Head of caudate nucleus (tissue), 42 donors: ENCODE measurements at regions not wholly inside any gene's neighbourhood (a gene's known extent, or its start where the extent isn't known, plus 50 kb on each side); places are given as distances from the start of the nearest gene placed in this dataset.
A peak's percentile ranks its signal among the peaks of the same experiment; 100 is the strongest.
"Not testable (repeated sequence)": the region's sequence is repeated elsewhere in the genome, so short reads cannot be mapped to it uniquely, and the experiment has no call there.

ENCODE experiments used
- DNase-seq, 42 donors: peaks; one replicate each; pipeline versions ENCODE4 v3.0.0 to v3.0.0-alpha.2; 2020 to 2021; ENCODE audit warnings: mixed read lengths in 7 of 42
- intact Hi-C: fragments of 100-400 bp; cut with DNase I; formaldehyde crosslinking; loops from one replicate; pipeline ENCODE4 v1.15.0; 2022

DNA sequence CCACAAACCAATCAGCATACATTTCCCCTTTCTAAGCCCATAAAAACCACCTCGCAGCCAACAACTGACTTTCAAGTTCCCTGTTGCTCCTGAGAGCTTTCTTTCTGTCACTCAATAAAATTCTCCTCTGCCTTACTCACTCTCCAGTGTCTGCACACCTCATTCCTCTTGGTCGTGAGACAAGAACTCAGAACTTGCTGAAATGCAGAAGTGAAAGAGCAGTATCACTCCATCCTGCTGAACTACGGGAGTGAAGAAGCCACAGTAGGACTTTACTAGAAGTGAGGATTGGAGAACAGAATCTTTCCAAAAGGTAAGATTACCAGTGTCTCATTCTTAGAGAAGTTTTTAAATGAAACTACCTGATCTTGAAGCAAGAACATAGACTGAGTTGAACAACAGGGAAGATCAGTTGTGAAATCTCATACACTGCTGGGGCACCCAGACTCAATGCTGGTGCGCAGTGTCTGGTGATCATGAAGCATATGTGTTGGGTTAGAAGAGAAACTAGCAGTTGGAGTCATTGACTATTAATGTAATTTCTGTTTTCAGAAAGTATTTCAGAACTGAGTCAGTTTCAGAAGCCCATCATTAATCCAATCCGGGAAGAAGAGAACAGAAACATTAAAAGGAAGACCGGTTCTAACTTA, 726.9 kb upstream of the TMPRSS15 start:
- no peak for DNase-seq
- intact Hi-C loops, result no loop called here

DNA sequence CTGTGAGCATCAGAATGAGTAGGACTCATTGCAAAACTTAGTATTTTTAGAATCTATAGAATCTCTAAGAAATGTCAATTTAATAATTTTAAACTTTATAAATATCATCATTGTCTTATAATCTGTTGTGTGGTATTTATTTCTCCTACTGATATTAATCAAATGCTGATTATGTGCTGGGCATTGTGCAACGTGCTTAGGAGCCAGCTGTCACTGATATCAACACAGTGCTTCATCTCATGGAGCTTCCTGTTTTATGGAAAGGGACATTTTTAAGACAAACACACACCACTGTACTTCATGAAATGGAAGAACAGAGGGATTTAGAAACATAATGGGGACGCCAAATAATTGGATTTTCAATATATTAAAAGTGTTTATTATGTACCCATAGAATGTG, 737.9 kb upstream of the TMPRSS15 start:
- intact Hi-C loops, result no loop called here
- no peak for DNase-seq

DNA sequence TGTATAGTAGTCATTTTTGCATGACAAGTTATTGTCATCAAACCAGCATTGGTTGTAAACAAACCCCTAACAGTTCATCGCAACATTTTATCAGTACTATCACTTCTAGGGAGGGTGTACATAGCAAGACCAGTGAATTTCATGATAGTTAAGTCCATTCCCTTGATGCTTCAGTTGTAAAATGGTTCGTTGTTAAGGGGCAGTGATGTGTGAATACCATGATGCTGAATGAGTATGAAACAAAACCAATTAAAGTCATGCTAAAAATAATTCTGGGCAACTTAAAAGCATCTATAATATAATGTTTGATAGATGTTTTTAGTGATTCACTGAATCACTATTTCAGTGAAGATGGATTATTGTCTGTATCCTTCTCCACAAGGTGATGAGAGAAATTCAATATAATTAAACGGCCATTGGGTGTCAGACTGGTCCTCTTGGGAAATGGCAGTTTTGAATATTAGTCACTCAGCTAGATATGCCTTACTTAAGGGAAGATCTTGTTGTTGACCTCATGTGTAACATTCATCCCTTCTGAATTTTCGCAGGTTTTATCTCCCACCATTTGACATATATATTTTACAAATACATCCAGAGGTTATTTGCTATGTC, 742.2 kb upstream of the TMPRSS15 start:
- intact Hi-C loops, result no loop called here
- no peak for DNase-seq

DNA sequence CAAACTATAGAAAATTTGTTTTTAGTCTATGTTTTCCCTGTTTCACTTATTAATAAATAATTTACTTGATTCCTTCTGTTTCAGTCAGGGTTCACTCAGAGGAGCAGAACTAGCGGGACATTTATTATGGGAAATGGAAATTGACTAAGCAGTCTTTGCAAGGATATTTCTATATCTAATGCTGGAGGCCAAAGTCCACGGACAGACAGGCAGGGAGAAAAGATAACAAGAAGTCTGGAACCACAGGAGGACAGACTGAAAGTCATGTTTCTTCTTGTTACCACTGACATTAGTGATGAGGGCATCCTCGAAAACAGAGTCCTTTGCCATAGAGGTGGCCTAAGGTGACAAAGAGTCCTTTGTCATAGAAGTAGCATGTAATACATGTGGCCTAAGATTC, 744.5 kb upstream of the TMPRSS15 start:
- intact Hi-C loops, result no loop called here
- no peak for DNase-seq

DNA sequence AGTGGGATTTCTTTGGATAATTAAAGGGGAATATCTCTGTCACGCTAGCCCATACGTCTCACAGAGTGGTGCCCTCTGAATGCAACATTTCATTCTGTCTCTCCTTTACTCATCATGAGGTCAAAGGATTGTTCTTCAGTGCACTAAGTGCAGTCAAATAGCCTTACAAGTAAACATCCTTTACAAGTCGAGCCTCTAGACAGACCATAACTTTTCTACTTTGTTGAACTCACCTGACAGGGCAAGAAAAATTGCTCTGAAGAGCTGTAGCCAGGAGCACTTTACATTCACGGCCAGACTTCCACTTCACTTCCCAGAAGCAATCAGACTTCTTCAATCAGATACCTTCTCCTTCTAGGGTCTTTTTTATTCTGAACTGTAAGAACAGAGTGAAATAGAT, 768.0 kb upstream of the TMPRSS15 start:
- DNase-seq, result no peak
- intact Hi-C loops, result no loop called here

DNA sequence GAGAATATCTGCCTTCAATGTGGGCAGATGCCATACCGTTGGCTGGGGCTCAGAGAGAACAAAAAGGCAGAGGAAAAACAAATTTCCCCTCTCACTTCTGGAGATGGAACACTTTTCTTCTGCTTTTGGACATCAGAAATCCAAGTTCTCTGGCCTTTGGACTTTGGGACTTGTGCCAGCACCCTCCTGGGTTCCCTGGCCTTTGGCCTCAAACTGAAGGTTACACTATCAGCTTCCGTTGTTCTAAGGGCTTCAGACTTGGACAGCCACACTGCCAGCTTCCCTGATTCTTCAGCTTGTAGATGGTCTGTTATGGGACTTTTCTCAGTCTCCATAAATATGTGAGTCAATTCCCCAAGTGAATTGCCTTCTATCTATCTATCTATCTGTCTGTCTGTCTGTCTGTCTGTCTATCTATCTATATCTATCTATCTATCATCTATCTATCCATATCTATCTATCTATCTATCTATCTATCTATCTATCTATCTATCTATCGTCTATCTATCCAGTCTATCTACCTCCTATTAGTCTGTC, 778.1 kb upstream of the TMPRSS15 start:
- intact Hi-C loops, result no loop called here
- DNase-seq, result no peak

DNA sequence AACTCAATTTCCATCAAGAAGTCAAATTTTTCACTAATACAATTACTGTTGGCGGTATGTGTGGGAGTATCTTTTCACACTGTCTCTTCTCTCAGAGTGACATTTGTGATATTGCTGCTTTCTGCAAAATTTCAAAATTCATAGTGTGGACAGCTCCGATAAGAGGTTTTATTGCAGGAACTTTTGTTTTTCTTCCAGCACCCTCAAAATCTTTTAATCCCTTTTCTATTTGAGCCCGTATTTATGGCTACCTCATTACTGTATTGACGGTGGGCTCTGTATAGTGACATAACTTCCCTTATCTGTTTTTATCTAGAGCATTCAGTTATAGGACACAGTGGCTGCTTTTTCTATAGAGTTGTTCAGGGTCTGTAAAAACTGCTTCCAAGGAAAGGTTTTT, 794.4 kb upstream of the TMPRSS15 start:
- intact Hi-C loops, result no loop called here
- DNase-seq, result no peak

DNA sequence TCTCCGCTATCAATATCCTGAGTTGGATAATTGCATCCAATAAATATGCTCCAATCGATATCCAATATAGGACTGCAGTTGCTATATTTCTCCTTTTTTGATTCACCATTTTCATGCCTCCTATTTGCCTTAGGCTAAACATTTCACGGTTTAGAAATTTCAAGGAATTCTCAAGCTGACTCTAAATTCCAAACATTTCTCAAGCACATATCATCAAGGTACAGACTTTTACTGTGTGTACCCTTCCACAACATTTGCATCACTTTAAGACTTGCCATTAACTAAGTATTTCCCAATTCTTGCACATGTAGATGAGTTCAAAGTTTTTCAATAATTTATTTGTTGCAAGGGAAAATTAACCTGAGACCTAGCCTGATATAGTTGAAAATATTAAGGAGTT, 795.2 kb upstream of the TMPRSS15 start:
- DNase-seq, result no peak
- intact Hi-C loops, result no loop called here

DNA sequence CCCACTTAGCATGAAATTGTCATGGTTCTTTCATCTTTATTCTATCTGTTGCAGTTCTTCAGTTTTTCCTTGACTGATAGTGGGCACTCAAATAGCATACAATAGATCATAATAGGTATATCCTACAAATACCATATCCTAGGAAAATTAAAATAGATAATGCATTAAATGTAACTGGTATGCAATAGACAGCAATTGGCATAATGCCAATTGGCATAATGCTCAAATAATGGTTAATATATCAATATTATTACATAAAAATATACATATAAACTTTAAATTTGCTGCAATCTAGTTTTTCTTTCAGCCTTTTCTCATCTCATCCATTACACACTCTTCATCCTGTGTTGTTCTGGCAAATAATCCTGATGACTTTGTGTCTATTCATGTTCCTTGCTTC, 814.6 kb upstream of the TMPRSS15 start:
- DNase-seq, result no peak
- intact Hi-C loops, result no loop called here

DNA sequence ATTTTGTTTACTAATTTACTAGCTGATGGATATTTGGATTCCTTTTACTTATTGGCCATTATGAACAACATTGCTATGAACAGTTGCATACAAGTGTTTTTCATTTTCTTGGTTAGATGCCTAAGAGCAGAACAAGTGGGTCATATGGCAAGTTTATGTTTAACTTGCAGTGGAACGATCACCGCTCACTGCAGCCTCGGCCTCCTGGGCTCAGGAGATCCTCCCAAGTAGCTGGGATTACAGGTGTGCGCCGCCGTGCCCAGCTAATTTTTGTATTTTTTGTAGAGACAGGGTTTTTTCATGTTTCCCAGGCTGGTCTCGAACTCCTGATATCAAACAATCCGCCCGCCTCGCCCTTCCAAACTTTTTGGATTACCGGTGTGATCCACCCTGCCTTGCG, 820.5 kb upstream of the TMPRSS15 start:
- intact Hi-C loops, result no loop called here
- no peak for DNase-seq

DNA sequence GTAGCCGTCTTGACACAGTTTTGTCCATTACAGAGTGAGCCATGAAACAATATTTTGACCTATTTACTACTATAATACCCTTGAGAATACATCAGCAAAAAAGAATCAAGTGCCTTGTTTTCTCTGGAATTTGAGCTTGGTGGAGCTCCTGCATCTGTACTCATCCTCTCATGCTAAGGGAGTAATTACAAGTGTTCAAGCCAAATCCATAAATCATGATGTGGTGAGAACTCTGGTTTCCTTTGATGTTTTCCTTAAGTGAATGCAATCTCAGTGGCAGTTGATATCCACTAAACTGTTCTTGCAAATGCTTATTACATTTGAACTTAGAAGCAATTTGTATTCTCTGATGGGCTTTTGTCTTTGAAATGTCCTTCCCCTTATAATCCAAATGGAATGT, 824.6 kb upstream of the TMPRSS15 start:
- DNase-seq, result no peak
- intact Hi-C loops, result no loop called here

DNA sequence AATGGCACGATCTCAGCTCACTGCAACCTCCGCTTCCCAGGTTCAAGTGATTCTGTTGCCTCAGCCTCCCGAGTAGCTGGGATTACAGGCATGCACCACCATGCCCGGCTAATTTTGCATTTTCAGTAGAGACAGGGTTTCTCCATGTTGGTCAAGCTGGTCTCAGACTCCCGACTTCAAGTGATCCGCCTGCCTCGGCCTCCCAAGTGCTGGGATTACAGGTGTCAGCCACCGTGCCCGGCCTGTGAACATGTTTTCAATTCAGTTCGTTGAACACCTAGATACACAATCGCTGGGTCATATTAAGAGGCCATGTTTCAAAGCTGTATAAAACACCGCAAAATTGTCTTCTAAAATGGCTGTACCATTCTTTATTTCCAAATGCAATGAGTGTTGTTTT, 830.3 kb upstream of the TMPRSS15 start:
- DNase-seq, intact Hi-C loops: not testable (repeated sequence)

DNA sequence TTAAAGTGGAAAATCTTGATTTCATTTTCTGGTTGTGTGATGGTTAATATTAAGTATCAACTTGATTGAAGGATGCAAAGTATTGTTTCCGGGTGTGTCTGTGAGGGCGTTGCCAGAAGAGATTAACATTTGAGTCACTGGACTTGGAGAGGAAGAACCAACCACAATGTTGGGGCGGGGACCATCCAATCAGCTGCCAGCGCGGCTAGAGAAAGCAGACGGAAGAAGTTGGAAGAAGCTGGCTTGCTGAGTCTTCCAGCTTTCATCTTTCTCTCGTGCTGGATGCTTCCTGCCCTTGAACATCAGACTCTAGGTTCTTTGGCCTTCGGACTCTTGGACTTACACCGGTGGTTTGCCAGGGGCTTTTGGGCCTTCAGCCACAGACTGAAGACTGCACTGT, 832.6 kb upstream of the TMPRSS15 start:
- peak in 1 of 42 donors; percentile 32 for DNase-seq
- intact Hi-C loops, result no loop called here

DNA sequence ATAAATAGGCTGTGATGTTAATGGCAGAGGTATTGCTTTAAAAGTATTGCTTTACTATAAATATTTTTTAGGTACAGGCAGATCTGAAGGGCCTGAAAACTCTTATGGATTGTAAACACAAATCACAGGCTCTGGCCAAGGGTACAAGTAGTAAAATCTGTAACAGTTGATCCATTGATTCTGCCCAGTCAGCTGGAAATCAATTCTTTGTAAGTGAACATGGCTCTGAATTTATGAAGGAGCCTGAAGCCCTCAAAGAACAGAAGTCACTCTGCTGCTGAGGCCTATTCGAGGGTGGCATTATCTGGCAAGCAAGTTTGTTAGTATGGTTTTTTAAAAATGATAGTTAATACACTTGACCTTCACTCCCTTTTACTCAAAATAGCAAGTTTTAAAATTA, 834.0 kb upstream of the TMPRSS15 start:
- no peak for DNase-seq
- intact Hi-C loops, result no loop called here

DNA sequence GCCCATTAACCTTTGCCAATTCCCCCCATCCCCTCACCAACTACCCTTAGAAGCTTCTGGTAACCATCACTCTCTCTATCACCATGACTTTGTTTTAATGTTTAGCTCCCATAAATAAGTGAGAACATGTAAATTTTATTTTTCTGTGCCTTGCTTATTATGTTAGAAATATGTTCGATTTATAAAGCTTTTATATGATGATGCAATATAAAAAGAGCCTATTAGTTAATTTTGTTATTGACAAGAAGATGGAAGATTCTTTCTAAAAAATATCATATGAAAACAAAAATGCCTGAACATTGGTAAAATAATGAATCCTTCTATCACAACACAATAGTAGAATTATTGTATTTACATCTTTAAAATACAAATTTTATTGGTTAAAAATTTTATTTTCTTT, 836.1 kb upstream of the TMPRSS15 start:
- no peak for DNase-seq
- intact Hi-C loops, result no loop called here

DNA sequence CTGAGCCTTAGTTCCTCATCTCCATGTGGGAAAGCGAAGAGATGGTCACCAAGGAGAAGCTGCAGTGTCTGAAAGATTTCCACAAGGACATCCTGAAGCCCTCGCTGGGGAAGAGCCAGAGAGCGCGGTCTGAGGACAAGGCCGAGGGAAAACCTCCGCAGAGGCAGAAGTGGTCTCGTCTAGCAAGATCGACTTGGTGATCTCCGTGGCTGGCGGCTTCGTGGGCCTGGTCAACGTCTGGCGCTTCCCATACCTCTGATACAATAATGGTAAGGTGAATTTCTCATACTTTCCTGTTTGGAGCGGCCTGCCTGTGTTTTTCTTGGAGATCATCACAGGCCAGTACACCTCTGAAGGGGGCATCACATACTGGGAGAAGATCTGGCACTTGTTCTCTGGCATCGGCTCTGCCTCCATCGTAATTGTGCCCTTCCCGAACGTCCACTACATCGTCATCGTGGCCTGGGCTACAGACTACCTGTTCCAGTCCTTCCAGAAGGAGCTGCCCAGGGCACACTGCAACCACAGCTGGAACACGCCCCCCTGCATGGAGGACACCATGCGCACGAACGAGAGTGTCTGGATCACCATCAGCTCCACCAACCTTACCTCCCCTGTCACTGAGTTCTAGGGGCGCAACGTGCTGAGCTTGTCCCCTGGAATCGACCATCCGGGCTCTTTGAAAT, 841.1 kb upstream of the TMPRSS15 start:
- intact Hi-C loops, result no loop called here
- DNase-seq, result peak in 1 of 42 donors; percentile 5

DNA sequence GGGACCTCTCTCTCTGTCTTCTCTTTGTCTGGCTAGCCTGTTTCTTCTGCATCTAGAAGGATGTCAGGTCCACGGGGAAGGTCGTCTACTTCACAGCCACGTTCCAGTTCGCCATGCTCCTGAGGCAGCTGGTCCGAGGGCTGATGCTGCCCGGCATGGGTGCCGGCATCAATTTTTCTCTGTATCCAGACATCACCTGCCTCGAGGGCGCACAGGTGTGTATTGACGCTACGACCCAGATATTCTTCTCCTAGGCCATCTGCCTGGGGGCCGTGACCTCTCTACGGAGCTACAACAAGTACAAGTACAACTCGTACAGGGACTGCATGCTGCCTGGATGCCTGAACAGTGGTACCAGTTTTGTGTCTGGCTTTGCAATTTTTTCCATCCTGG, 841.6 kb upstream of the TMPRSS15 start:
- intact Hi-C loops, result no loop called here
- peak in 1 of 42 donors; percentile 33 for DNase-seq

DNA sequence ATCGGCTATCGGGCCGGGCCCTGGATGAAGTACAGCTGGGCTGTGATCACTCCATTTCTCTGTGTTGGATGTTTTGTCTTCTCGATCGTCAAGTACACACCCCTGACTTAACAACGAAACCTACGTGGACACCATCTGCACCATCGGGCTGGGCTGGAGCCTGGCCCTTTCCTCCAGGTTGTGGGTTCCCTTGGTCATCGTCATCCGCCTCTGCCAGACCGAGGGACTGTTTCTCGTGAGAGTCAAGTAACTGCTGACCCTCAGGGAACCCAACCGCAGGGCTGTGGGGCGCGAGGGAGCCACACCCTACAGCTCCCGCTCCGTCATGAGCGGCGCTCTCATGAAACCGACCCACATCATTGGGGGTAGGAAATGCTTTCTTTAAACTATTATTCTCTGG, 842.4 kb upstream of the TMPRSS15 start:
- no peak for DNase-seq
- intact Hi-C loops, result no loop called here

DNA sequence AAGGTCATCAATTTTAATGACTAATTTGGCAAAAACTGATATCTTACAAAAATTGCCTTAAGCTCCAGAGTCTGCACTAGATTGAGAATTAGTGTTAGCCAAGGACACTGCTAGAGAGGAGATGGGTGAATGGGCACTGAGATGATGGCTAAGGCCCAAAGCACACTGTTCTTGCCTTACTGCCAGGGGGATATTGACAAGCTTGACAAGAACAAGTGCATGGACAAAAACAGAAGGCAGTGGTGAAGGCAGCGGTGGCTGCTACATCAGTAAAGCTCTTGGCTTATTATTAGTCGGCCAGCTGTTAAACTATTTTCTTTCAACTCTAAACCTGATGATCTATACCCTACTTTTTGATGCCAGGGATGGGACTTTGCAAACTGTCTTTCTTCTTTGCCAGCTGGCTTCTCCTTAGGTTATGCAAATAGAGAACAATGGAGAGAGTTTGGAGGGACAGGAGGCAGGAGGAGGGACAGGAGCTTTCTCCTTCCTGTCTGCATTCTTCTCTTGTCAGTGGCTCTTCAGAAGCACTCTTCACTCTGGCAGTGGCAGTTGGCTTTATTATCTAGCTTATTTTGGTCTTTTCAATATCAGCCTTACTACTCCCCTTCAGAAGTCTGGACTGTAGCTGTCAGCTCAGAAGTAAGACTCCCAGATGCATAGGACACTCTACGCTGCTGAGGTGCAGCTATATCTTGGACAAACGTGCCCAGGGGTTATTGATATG, 853.5 kb upstream of the TMPRSS15 start:
- no peak for DNase-seq

More for the DNA sequence above, 853.5 kb upstream of the TMPRSS15 start:
- intact Hi-C loops, result no loop called here
